Vagina (tissue), 2 donors: ENCODE measurements at regions not wholly inside any gene's neighbourhood (a gene's known extent, or its start where the extent isn't known, plus 50 kb on each side); places are given as distances from the start of the nearest gene placed in this dataset.

ENCODE experiments used
- DNase-seq, 2 donors: peaks; one replicate each; pipeline ENCODE4 v3.0.0-alpha.2; 2017; ENCODE audit errors: extremely low spot score in 2 of 2
- H3K27ac ChIP-seq: fragments of 200-600 bp; sonication (generic); one replicate; pipeline ENCODE4 v1.5.1; 2019
- H3K27me3 ChIP-seq: fragments of 200-600 bp; sonication (generic); one replicate; pipeline ENCODE4 v1.5.1; 2019
- H3K36me3 ChIP-seq, 2 donors: fragments of 200-600 bp; sonication (generic); one replicate each; pipeline ENCODE4 v1.5.1; 2017 to 2019
- H3K4me1 ChIP-seq: fragments of 200-600 bp; sonication (generic); one replicate; pipeline ENCODE4 v1.5.1; 2019
- H3K4me3 ChIP-seq, 2 donors: fragments of 200-600 bp; sonication (generic); 1 replicate in 1 of 2; 2 replicates in 1 of 2; pipeline ENCODE4 v1.5.1; 2016 to 2019
- H3K9me3 ChIP-seq: fragments of 200-600 bp; sonication (generic); one replicate; pipeline ENCODE4 v1.5.1; 2019
- CTCF ChIP-seq, 3 experiments: fragments of 450-650 bp in 2 of 3; fragments of 200-600 bp in 1 of 3; sonication (generic) in 1 of 3; IDR thresholded peaks; one replicate each; pipeline ENCODE4 v1.5.1; 2017 to 2019; ENCODE audit warnings: antibody characterized with exemption in 3 of 3, mild to moderate bottlenecking in 2 of 3, moderate library complexity in 2 of 3
- POLR2A ChIP-seq, 2 donors: fragments of 450-650 bp; IDR thresholded peaks; one replicate each; pipeline ENCODE4 v1.6.1; 2017; ENCODE audit warnings: antibody characterized with exemption in 2 of 2, mild to moderate bottlenecking in 2 of 2, moderate library complexity in 2 of 2
- POLR2AphosphoS5 ChIP-seq, 2 donors: sonication (generic); formaldehyde crosslinking; IDR thresholded peaks; one replicate each; pipeline ENCODE4 v1.9.0; 2017; ENCODE audit warnings: antibody characterized with exemption in 2 of 2, mild to moderate bottlenecking in 2 of 2, low read depth in 1 of 2; ENCODE audit not compliant: insufficient read depth in 1 of 2
- intact Hi-C: fragments of 100-400 bp; cut with DNase I; formaldehyde crosslinking; loops from one replicate; pipeline ENCODE4 v1.15.1; 2023

GRCh38 chr20:52799130-52799529 lies 173.0 kb upstream of the TSHZ2 start:
- Histone ChIP-seq H3K4me3 (no peak overlapping the region), H3K9me3 (no peaks in the 10 kb centered on the region), H3K4me1 (no peaks in the 10 kb centered on the region), H3K27me3 (no peaks in the 10 kb centered on the region), H3K36me3 (no peaks in the 10 kb centered on the region), H3K27ac (no peak overlapping the region)
- TF ChIP-seq POLR2AphosphoS5 (IDR thresholded peaks at IDR 0.05; ENCODE audit: insufficient read depth in 1 of 2, low read depth in 1 of 2) (no peak), POLR2A (IDR thresholded peaks at IDR 0.05) (no peak), CTCF (IDR thresholded peaks at IDR 0.05) (no peak)
- intact Hi-C loops: no loop called here
- DNase-seq: no peak

DNA sequence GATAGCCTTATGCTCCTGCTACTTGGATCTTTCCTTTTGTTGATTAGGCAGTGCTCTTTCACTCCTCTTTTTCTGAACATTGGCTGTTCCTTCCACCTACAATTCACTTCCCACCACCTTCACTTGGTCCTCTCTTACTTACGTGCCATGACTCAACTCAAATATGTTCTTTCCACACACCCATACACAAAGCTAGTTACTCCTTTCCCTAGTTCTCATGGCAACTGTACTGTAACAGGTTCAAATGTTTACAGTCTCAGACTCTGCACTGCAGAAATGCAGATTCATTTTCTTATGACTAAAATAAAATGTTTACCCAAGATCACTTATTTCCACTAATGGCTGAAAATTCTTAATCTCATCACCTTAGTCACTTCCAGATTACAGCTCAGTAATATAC lies 174.0 kb upstream of the TSHZ2 start:
- H3K4me1 ChIP-seq: no peaks in the 10 kb centered on the region
- H3K4me3 ChIP-seq: no peak overlapping the region
- H3K27ac ChIP-seq: no peak overlapping the region
- DNase-seq: no peak
- intact Hi-C loops: no loop called here
- H3K27me3 ChIP-seq: no peaks in the 10 kb centered on the region
- no peaks in the 10 kb centered on the region for H3K36me3 ChIP-seq
- H3K9me3 ChIP-seq: no peaks in the 10 kb centered on the region
- TF ChIP-seq POLR2A (IDR thresholded peaks at IDR 0.05) (no peak), CTCF (IDR thresholded peaks at IDR 0.05) (no peak), POLR2AphosphoS5 (IDR thresholded peaks at IDR 0.05; ENCODE audit: insufficient read depth in 1 of 2, low read depth in 1 of 2) (no peak)

- H3K27ac ChIP-seq: no peak overlapping the region
- intact Hi-C loops: no loop called here
- no peaks in the 10 kb centered on the region for H3K4me1 ChIP-seq
- no peaks in the 10 kb centered on the region for H3K36me3 ChIP-seq
- H3K4me3 ChIP-seq: no peak overlapping the region
- no peaks in the 10 kb centered on the region for H3K27me3 ChIP-seq
- H3K9me3 ChIP-seq: no peaks in the 10 kb centered on the region
- TF ChIP-seq POLR2AphosphoS5 (IDR thresholded peaks at IDR 0.05; ENCODE audit: insufficient read depth in 1 of 2, low read depth in 1 of 2) (no peak), POLR2A (IDR thresholded peaks at IDR 0.05) (no peak), CTCF (IDR thresholded peaks at IDR 0.05) (no peak)
- no peak for DNase-seq
These were observed 177.3 kb upstream of the TSHZ2 start for GRCh38 chr20:52794853-52795252.

DNA sequence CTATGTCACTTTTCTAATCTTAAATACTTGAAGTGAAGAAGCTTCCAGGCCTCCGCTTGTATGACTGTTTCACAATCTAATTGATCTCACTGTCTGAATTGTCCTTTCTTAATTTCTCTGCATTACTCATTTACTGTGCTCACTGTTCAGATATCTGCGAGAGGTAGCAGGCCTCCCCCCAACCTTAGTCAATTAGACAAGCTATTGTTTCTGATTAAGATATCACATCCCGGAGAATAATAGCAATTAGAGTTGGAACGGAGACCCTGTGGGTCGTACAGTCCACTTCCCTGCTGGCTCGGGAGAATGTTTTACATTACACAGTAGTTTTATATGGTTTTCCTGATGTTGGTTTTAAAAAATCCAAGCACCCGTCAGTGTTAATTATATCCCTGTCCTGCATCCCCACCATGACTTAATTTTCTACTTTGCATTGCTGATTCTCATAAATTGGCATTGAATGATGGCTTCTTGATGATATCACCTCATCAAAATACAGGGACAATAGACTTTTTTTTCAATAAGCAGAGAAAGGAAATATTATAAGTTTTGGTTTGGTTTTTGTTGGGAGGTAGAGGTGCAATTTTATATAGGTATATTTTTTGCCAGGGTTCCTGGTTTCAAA lies 178.7 kb upstream of the TSHZ2 start:
- Histone ChIP-seq H3K27me3 (no peaks in the 10 kb centered on the region), H3K27ac (no peak overlapping the region), H3K36me3 (no peaks in the 10 kb centered on the region), H3K4me3 (no peak overlapping the region), H3K9me3 (no peaks in the 10 kb centered on the region), H3K4me1 (no peaks in the 10 kb centered on the region)
- TF ChIP-seq CTCF (IDR thresholded peaks at IDR 0.05): no peak
- no peak for TF ChIP-seq POLR2AphosphoS5 (IDR thresholded peaks at IDR 0.05; ENCODE audit: insufficient read depth in 1 of 2, low read depth in 1 of 2)
- no peak for TF ChIP-seq POLR2A (IDR thresholded peaks at IDR 0.05)
- intact Hi-C loops: no loop called here
- DNase-seq: no peak

DNA sequence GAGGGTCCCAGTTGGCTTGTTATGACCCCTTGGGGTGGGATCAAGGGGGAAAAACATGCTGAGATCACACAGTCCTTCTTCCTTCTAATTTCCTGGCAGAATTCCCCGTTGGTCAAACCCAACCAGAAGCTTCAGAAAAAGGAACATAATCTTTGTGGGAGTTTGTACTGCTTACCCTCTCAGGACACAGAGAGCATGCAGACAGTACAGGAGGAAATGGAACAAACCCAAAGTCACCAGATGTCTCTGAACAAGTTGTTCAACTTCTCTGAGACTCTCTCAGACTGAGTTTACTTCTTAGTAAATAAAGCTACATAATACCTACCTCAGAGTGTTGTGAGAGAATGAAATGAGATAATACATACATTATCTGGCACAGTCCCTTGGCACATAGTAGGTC lies 181.1 kb upstream of the TSHZ2 start:
- no peaks in the 10 kb centered on the region for H3K27me3 ChIP-seq
- H3K36me3 ChIP-seq: no peaks in the 10 kb centered on the region
- no peak overlapping the region for H3K4me3 ChIP-seq
- H3K27ac ChIP-seq: no peak overlapping the region
- intact Hi-C loops: no loop called here
- DNase-seq: no peak
- no peaks in the 10 kb centered on the region for H3K4me1 ChIP-seq
- H3K9me3 ChIP-seq: no peaks in the 10 kb centered on the region
- no peak for TF ChIP-seq POLR2AphosphoS5 (IDR thresholded peaks at IDR 0.05; ENCODE audit: insufficient read depth in 1 of 2, low read depth in 1 of 2)
- TF ChIP-seq CTCF (IDR thresholded peaks at IDR 0.05): no peak
- no peak for TF ChIP-seq POLR2A (IDR thresholded peaks at IDR 0.05)
